Stimulated activated CD8-positive, alpha-beta memory T cell treated with anti-CD3 and anti-CD28 coated beads, Interleukin-12 subunit alpha, Interleukin-12 subunit beta, amount 100 ng/mL, for 1 hour (primary cell): ENCODE measurements at regions not wholly inside any gene's neighbourhood (a gene's known extent, or its start where the extent isn't known, plus 50 kb on each side); places are given as distances from the start of the nearest gene placed in this dataset.
"Not testable (repeated sequence)": the region's sequence is repeated elsewhere in the genome, so short reads cannot be mapped to it uniquely, and the experiment has no call there.

Experiments used
- DNase-seq: peaks from one replicate; pipeline ENCODE4 v3.0.0-alpha.2; 2020; ENCODE audit warnings: low read depth

DNA sequence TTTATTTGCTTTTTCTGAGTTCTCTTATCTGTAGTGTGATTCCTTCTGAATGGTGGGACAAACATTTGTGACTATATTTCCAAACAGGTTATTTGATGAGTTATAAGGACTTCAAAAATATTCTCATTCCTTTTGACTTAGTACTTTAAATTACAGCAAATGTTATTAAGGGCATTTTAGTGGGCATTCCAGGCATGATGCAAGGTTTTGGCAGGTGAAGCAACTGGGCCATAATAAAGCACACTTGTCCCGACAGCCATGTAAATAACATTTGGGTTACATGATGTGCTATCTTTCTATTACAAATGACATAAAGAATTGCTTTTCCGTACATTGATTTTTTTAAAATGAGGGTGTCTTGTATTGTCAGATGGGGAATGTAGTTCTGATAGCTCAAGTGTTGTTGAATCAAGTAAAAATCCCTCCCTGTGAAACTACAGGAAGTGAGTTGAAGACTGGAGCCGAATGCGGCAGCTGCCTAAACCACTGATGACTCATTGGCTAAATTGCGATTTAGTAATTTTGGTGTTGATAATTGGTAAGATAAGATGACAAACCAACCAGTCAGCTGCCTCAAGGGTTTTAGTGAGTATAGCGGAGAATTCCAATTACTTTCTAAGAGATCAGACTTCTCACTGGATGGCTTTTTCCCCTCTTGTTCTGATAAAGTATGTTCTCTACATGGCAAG is 231.3 kb upstream of the NPY start:
- no peak for DNase-seq

- no peak for DNase-seq
These were observed 229.8 kb upstream of the NPY start for GRCh38 chr7:24054236-24054635.

- DNase-seq: no peak
These were observed 226.7 kb upstream of the NPY start for GRCh38 chr7:24057243-24057642.

- DNase-seq: no peak
These were observed 225.0 kb upstream of the NPY start for GRCh38 chr7:24058953-24059352.

DNA sequence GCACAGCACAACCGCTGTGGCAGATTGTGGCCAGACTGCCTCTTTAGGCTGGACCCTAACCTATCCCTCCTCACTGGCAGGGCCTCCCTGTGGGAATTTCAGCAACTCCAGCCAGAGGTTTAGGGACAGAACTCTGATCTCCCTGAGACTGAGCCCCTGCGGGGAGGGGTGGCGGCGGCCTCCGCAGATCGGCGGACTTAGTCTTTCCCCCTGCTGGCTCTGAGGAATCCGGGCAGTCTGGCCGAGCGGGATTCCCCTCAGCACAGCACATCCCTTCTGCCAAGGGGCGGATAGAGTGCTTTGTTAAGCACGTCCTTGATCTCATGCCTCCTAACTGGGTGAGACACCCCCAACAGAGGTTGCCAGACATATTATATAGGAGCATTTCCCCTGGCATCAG is 224.2 kb upstream of the NPY start:
- DNase-seq: no peak

- no peak for DNase-seq
These were observed 220.3 kb upstream of the NPY start for GRCh38 chr7:24063721-24064120.

- no peak for DNase-seq
These were observed 214.2 kb upstream of the NPY start for GRCh38 chr7:24069751-24070150.

- no peak for DNase-seq
These were observed 210.2 kb upstream of the NPY start for GRCh38 chr7:24073651-24074420.

GRCh38 chr7:24075426-24075810 is 208.6 kb upstream of the NPY start:
- DNase-seq: no peak

DNA sequence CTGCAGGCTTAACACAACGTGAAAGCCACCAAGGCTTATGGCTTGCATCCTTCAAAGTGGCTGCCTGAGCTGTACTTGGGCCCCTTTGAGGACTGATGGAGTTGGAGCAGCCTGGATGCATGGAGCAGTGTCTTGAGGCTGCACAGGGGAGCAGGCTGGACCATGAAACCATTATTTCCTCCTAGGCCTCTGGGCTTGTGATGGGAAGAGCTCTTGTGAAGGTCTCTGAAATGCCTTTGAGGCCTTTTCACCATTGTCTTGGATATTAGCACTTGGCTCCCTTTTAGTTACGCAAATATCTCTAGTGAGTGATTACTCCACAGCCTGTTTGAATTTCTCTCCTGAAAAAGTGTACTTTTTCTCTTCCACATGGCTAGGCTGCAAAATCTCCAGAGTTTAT is 201.2 kb upstream of the NPY start:
- no peak for DNase-seq

DNA sequence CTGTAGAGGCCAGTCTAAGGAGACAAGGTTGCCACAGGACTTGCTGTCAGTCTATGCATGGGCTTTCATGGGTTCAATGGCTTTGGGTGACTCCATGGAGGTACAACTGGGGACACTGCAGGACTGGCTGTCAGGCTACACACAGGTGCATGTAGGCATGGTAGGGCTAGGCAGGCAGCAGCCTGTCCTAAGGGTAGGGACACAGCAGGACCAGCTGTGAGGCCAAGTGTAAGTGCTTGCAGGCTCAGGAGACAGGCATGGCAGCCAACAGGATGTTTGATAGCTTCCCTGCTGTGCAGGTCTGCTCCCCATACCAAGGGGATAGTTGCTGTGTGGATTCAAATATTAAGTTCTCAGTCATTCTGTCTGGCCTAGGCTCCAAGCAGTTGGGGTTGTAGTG is 181.0 kb upstream of the NPY start:
- DNase-seq: no peak

DNA sequence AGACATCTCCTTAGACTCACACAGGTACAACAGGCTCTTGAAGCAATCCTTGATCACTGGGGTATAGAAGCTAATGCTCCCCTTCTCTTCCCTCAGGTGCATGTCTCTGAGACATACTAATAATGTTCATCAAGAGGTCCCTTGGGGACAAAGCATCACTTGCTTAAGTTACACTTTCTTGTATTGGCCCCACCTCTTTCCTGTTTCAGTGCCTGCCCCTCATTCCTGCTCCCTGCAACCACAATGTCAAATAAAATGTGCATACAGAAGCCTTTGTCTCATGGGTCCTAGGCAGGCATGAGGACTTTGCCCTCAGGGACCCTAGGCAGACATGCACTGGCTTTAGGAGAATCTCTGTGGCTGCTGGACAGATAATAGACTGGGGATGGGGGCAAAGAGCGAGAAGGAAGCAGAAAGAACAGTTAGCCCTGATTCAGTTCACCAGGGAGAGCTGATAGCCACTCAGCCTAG is 175.0 kb upstream of the NPY start:
- no peak for DNase-seq

GRCh38 chr7:24110056-24110455 is 173.9 kb upstream of the NPY start:
- DNase-seq: no peak

- no peak for DNase-seq
These were observed 170.5 kb upstream of the NPY start for GRCh38 chr7:24113506-24113905.

DNA sequence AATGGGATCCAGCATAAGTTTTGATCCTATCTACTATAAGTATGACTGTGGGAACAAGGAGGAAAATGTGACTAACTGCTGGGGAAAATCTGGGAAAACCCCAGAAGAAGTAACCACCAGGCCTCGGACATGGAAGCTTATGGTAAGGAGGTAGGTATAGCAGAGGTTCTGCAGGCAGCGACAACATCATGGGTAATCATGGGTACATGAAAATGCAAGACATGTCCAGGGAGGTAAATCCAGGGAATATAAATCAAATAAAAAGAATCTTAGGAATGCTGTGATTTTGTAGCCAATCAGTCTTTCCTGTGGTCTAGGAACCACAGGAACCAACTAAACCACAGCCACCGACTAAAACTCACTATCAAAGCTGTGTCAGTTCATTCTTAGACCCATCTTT is 168.3 kb upstream of the NPY start:
- DNase-seq: no peak

DNA sequence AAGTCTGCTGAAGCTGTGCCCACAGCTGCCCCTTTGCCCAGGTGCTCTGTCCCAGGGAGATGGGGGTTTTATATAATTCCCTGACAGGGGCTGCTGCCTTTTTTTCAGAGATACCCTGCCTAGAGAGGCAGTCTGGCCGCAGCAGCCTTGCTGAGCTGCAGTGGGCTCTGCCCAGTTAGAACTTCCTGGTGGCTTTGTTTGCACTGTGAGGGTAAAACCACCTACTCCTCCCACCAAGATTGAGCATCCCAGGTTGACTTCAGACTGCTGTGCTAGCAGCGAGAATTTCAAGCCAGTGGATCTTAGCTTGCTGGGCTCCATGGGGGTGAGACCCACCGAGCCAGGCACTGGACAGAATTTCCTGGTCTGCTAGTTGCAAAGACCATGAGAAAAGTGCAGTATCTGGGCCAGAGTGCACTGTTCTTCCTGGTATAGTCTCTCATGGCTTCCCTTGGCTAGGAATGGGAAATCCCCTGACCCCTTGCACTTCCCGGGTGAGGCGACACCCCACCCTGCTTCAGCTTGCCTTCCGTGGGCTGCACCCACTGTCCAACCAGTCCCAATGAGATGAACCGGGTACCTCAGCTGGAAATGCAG is 166.0 kb upstream of the NPY start:
- not testable (repeated sequence) for DNase-seq

- DNase-seq: no peak
These were observed 164.1 kb upstream of the NPY start for GRCh38 chr7:24119852-24120251.

GRCh38 chr7:24123076-24123475 is 160.9 kb upstream of the NPY start:
- DNase-seq: no peak

GRCh38 chr7:24125765-24126164 is 158.2 kb upstream of the NPY start:
- DNase-seq: no peak

DNA sequence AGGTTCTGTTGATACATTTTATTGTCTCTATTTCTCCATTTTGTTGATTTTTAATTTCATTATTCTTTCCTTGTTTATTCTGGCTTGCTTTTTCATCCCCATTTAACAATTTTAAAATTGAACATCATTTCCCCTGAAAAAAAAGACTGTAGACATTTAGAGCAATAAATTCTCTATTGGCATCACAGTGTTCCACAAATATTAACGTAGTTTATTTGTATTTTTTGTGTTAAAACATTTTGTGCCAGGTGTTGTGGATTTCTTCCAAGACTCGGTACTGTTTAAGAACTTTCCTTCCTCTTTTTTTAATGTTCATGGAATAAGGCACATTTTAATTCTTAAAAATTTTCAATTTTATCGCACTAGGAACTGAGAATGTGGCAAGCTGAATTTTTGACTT is 156.1 kb upstream of the NPY start:
- no peak for DNase-seq

DNA sequence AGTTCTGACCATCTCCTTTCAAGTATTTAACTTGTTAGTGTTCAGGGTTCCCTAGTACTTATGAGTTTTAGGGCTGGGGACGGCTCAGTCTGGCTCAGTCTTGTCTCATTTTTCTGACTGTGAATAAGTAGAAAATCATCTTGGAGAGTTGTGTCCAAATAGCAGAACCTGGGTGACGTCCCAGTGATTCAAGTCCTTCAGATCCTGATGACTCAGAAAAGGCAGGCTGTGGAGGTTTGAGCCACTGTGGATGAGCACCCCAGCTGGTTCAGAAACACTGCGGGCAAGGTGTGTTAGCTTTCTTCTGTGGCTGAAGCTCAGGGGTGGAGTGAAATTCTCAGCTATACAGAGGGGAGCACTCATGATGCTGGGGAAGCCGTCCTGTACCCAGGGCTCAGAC is 154.4 kb upstream of the NPY start:
- no peak for DNase-seq

GRCh38 chr7:24130631-24131030 is 153.4 kb upstream of the NPY start:
- DNase-seq: no peak

DNA sequence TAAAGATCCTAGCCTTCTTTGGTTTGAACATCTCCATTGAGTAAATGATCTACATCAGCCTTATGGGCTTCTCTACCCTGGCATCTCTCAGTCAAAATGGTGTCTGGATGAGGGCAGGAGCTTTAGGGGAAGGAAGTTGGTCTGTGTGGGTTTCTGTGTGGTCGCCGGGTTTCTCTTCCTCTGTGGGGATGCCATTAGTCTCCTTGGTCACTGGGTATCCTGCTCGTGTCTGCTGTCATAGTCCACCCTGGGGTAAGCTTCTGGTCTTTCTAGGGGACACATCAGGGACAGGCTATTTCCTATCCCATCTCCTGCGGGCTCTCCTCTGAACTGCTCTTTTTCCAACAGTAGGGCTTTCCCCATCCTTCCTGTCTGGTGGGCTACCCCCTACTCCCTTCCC is 150.3 kb upstream of the NPY start:
- DNase-seq: no peak
